Activated CD4-positive, alpha-beta T cell treated with anti-CD3 and anti-CD28 coated beads, Interleukin-2, Interleukin-4, amounts not matched to agents 100 ng/mL and 50 ng/mL, durations not matched to agents 16 hours and 8 hours (primary cell): ENCODE measurements at regions not wholly inside any gene's neighbourhood (a gene's known extent, or its start where the extent isn't known, plus 50 kb on each side); places are given as distances from the start of the nearest gene placed in this dataset.

Experiments
- DNase-seq: peaks from one replicate; pipeline ENCODE4 v3.0.0-alpha.2; 2020; ENCODE audit warnings: low spot score

- DNase-seq: no peak
These were observed 222.6 kb downstream of the PRDM2 start for GRCh38 chr1:13922466-13923110.

GRCh38 chr1:13926556-13926955 is 226.6 kb downstream of the PRDM2 start:
- no peak for DNase-seq

- no peak for DNase-seq
These were observed 227.7 kb downstream of the PRDM2 start for GRCh38 chr1:13927736-13928135.

DNA sequence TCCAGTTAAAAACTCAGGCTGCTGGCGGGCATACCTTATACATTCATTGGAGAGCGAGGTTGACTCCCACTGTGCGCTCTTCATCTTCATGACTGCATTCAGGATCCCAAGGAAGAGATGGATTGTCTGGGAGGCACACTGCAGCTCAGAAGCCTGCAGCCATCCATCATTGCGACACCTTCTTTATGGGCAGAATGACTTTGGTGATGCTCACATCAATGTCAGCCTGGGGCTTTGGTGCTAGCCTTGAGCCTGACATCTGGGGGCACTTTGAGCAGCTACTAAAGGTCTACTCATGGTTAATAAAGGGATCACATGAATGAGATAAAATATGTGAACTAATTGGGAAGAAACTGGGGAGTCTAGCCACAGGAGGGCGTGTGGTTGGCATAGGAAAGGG is 229.3 kb downstream of the PRDM2 start:
- DNase-seq: no peak

- DNase-seq: peak; percentile 11
These were observed 230.2 kb downstream of the PRDM2 start for GRCh38 chr1:13930151-13930550.

DNA sequence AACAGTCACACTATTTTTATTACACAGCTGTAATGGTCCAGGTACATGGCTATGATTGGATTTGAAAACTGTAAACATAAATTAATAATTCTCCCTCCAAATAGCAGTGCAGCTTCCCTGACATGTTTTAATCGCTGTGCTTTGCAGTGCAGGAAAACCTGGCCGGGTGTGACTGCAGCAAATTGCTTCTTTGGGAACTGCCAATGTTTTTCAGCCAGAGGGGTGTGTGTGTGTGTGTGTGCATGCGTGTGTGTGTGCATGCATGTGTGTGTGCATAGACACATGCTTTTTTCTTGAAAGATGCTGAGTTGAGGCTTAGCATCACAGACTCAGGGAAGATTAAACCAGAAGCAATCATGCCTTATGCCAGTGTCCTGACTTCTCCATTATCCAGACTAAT is 231.2 kb downstream of the PRDM2 start:
- no peak for DNase-seq

- no peak for DNase-seq
These were observed 235.3 kb downstream of the PRDM2 start for GRCh38 chr1:13935336-13935735.

DNA sequence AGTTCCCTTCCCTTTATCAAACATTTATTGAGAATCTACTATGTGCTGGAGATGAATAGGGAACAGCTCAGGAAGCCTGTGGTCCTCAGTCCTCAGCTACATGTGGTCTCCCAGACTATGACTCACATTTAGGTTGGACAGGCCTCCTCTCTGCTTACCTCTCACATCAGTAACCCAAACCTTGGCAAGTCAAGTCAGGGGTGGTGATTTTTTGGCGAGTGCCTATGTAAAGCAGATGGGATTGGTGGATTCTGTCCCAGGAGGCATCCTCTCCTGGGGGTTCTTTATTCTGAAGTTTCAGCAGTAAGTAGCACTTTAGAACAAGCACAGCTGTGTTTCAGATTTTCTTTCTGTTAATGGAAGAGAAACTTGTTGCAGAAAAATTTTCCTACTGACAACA is 241.3 kb downstream of the PRDM2 start:
- DNase-seq: no peak

GRCh38 chr1:13943055-13943454 is 243.1 kb downstream of the PRDM2 start:
- DNase-seq: no peak

- DNase-seq: no peak
These were observed 245.9 kb downstream of the PRDM2 start for GRCh38 chr1:13945856-13946255.

DNA sequence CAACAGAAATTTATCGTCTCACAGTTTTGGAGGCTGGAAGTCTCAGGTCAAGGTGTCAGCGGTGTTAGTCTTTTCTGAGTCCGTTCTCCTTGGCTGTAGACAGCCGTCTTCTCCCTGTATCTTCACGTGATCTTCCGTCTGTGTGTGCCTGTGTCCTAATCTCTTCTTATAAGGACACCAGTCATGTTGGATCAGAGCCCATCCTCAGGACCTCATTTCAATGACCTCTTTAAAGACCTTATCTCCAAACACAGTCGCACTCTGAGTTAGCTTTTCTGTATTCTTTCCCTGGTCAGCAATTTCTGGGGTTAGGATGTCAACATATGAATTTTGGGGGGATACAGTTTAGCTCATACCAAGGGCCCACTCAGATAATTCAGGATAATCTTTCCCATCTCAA is 247.7 kb downstream of the PRDM2 start:
- DNase-seq: no peak

DNA sequence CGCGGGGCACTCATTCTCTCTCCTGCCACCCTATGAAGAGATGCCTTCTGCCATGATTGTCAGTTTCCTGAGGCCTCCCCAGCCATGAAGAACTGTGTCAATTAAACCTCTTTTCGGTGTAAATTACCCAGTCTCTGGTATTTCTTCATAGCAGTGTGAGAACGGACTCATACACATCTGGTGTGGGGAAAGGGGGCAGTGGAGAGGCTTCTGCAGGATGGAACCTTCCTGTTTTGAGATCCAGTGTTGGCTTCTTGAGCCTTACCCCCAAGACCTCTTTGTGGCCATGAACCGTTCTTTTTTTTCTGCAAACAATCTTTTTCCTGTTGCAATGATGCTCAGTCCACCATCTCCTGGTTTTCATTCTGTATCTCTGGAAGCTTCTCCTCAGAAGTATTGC is 248.4 kb downstream of the PRDM2 start:
- DNase-seq: no peak

- DNase-seq: no peak
These were observed 249.0 kb downstream of the PRDM2 start for GRCh38 chr1:13948888-13949391.

DNA sequence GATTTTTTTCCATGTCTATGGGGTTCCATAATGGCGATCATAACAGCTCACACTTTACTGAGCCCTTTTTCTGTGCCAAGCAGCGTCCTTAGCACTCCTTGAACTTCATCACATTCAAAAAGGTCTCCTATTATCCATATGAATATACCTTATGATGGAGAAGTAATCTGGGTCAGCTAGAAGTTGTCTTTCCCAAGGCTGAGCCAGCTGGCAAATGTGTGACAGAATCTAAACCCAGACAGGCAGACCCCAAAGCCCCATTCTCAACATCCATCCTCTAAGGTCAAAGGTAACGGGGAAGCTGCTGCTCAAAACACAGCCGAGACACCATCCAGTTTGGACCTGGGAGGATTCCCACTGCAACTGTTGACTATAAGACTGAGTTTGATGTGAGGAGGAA is 249.6 kb downstream of the PRDM2 start:
- no peak for DNase-seq

- DNase-seq: no peak
These were observed 250.6 kb downstream of the PRDM2 start for GRCh38 chr1:13950637-13951036.

GRCh38 chr1:13951793-13952751 is 252.1 kb downstream of the PRDM2 start:
- no peak for DNase-seq

GRCh38 chr1:13952985-13953384 is 253.0 kb downstream of the PRDM2 start:
- no peak for DNase-seq

DNA sequence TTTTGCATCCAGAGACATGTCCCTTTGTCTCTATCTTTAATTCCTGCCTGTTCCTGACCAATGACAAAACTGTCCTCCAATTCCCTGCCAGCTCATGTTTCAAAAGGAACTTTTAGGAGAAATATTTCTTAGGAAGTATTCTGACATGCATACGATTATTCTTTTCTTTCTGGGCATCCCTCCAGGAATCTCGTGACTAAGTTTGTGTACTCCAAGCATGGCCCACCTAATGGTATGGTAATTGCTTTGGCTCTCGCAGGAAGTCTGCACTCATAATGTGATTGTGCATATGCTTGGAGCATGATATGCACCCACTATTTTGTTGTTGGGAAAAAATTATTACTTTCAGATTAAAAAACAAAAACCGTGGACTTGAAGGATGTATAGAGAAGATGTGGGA is 256.4 kb downstream of the PRDM2 start:
- DNase-seq: no peak

GRCh38 chr1:13960375-13960987 is 260.5 kb downstream of the PRDM2 start:
- DNase-seq: peak; percentile 62

GRCh38 chr1:13964768-13965167 is 264.8 kb downstream of the PRDM2 start:
- DNase-seq: no peak

DNA sequence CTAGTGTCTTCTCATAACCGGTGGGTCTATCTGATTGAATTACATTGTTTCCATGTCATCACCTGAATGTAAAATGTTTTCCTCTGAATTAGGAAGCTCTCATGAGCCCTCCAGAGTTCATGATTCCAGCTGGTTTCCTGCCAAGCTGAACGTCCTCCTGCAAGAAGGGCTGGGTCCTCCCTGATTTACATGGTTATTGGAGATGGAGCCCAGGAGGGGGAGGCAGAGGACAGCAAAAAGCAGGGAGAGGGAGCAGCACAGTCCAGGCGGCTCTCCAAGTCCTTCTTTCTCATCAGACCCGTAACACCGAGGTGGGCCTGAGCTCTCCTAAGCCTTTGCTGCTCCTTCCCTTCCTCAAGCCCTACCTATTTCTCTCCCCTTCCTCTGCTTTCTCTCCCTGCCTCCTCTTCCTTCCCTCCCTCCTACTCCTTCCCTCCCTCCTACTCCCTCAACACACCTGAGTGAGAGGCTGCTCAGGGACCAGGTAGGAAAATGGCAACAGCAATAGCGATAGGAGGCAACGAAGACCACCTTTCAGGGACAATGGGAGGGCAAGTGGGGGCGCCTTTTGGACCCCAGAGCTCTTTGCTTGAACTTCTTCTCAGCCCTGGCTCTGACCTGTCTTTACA is 265.9 kb downstream of the PRDM2 start:
- DNase-seq: no peak

- no peak for DNase-seq
These were observed 267.7 kb downstream of the PRDM2 start for GRCh38 chr1:13967707-13968106.
